Activated B cell treated with CpG ODN at 0.5 μM for 24 hours (primary cell): ENCODE measurements at regions not wholly inside any gene's neighbourhood (a gene's known extent, or its start where the extent isn't known, plus 50 kb on each side); places are given as distances from the start of the nearest gene placed in this dataset.

ENCODE experiments used
- ATAC-seq: fragments of 200-7000 bp; cut with Tn5 transposase; one replicate; pipeline ENCODE4 v1.10.0; 2021; ENCODE audit warnings: low read depth, mild to moderate bottlenecking, moderate library complexity
- CTCF ChIA-PET: fragments of 350-600 bp; sonication (Branson Sonifier 250); formaldehyde crosslinking; loops from one replicate; lab custom pipeline; 2021; ENCODE audit warnings: antibody characterized with exemption; lab: Charles Lee
- POLR2A ChIA-PET: fragments of 350-600 bp; sonication (Branson Sonifier 250); formaldehyde crosslinking; loops from one replicate; lab custom pipeline; 2021; ENCODE audit warnings: antibody characterized with exemption; lab: Charles Lee
- DNase-seq: peaks from one replicate; pipeline ENCODE4 v3.0.0; 2022
- H3K27ac Mint-ChIP-seq: one replicate; pipeline ENCODE4 v1.8.0; 2020; ENCODE audit warnings: mixed read lengths
- H3K27me3 Mint-ChIP-seq: one replicate; pipeline ENCODE4 v1.8.0; 2021; ENCODE audit warnings: mixed read lengths
- H3K36me3 Mint-ChIP-seq: one replicate; pipeline ENCODE4 v1.8.0; 2021; ENCODE audit warnings: low read depth, mixed read lengths
- H3K4me1 Mint-ChIP-seq: one replicate; pipeline ENCODE4 v1.8.0; 2021; ENCODE audit warnings: mixed read lengths
- H3K4me3 Mint-ChIP-seq: one replicate; pipeline ENCODE4 v1.8.0; 2020; ENCODE audit warnings: mild to moderate bottlenecking, mixed read lengths
- H3K9me3 Mint-ChIP-seq: one replicate; pipeline ENCODE4 v1.8.0; 2020; ENCODE audit warnings: mixed read lengths
- CTCF ChIP-seq: fragments of 200-600 bp; IDR thresholded peaks from one replicate; pipeline ENCODE4 v1.8.0; 2022; ENCODE audit warnings: antibody characterized with exemption, mild to moderate bottlenecking
- intact Hi-C: fragments of 100-400 bp; cut with micrococcal nuclease; formaldehyde crosslinking; loops from one replicate; pipeline ENCODE4 v1.15.1; 2024

DNA sequence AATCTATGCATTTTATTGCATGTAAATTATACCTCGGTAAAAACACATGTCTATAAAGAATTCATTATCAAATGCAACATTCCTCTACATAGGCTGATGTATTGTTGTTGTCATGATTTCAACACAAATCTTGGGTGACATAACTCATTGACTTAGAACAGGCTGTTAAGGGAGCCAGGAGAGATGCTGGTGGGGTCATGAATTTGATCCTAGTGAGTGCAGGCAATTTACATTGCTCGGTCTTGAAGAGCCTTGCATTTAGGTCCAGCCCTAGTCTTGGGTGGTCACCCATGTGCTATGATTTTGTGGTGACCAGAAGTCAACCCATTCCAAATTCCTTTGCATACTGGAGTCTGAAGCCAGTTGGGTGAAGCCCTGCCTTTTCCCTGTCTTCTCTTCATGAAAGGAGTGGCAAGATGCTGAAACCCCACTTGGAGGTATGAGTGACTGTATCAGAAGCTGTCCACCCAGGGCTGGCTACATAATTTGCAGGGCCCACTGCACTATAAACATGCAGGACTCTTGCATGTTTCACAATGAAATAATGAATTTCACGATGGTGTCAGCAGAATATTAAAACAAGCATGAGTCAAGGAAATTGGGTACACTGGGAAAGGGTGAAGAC is 59.2 kb downstream of the RPLP1 start:
- no peak for DNase-seq
- ChIA-PET CTCF (no interaction called here), POLR2A (no interaction called here)
- no peak overlapping the region for H3K4me3 Mint-ChIP-seq
- intact Hi-C loops = no loop called here
- TF ChIP-seq CTCF = no peak
- H3K27ac Mint-ChIP-seq = no peak overlapping the region
- H3K27me3 Mint-ChIP-seq = peaks cover 31% of the 10 kb centered on the region
- ATAC-seq = no peak
- peaks cover 4% of the 10 kb centered on the region for H3K9me3 Mint-ChIP-seq
- H3K4me1 Mint-ChIP-seq = no peaks in the 10 kb centered on the region
- no peaks in the 10 kb centered on the region for H3K36me3 Mint-ChIP-seq

- POLR2A ChIA-PET = no interaction called here
- intact Hi-C loops = no loop called here
- H3K4me1 Mint-ChIP-seq = no peaks in the 10 kb centered on the region
- H3K27ac Mint-ChIP-seq = no peak overlapping the region
- TF ChIP-seq CTCF = no peak
- no peak for DNase-seq
- peaks cover 4% of the 10 kb centered on the region for H3K9me3 Mint-ChIP-seq
- no peak for ATAC-seq
- H3K4me3 Mint-ChIP-seq = no peak overlapping the region
- CTCF ChIA-PET = no interaction called here
- H3K27me3 Mint-ChIP-seq = peaks cover 30% of the 10 kb centered on the region
- H3K36me3 Mint-ChIP-seq = no peaks in the 10 kb centered on the region
Measured at GRCh38 chr15:69513450-69513960, 60.9 kb downstream of the RPLP1 start.

- H3K36me3 Mint-ChIP-seq = no peaks in the 10 kb centered on the region
- DNase-seq (no peak), ATAC-seq (no peak)
- ChIA-PET CTCF (no interaction called here), POLR2A (no interaction called here)
- no peak overlapping the region for H3K4me3 Mint-ChIP-seq
- intact Hi-C loops = no loop called here
- H3K4me1 Mint-ChIP-seq = no peaks in the 10 kb centered on the region
- H3K9me3 Mint-ChIP-seq = peaks cover 4% of the 10 kb centered on the region
- no peak overlapping the region for H3K27ac Mint-ChIP-seq
- H3K27me3 Mint-ChIP-seq = peaks cover 30% of the 10 kb centered on the region
- no peak for TF ChIP-seq CTCF
Measured at GRCh38 chr15:69513986-69514385, 61.4 kb downstream of the RPLP1 start.

DNA sequence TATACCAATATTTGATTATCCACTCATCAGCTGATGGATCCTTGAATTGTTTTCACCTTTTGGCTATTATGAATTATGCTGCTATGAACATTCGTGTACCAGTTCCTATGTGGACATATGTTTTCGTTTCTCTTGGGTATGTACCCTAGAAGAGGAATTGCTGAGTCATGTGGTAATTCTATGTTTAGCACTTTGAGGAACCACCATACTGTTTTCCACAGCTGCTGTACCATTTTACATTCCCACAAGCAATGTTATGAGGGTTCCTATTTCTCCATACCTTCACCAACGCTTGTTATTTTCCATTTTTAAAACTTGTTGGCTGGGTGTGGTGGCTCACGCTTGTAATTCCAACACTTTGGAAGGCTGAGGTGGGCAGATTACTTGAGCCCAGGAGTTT is 62.9 kb downstream of the RPLP1 start:
- CTCF ChIA-PET = no interaction called here
- POLR2A ChIA-PET = no interaction called here
- no peak for TF ChIP-seq CTCF

DNA sequence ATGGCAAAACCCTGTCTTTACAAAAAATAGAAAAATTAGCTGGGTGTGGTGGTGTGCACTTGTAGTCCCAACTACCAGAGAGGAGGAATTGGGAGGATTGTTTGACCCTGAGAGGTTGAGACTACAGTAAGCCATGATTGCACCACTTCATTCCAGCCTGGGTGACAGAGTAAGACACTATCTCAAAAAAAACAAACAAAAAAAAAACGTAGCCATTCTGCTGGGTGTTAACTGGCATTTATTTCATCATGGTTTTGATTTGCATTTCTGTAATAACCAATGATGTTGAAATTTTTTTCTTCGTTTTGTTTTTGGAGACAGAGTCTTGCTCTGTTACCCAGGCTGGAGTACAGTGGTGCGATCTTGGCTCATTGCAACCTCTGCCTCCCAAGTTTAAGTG is 63.3 kb downstream of the RPLP1 start:
- H3K4me3 Mint-ChIP-seq = no peak overlapping the region
- ChIA-PET CTCF (no interaction called here), POLR2A (no interaction called here)
- intact Hi-C loops = no loop called here
- TF ChIP-seq CTCF = no peak
- H3K36me3 Mint-ChIP-seq = no peaks in the 10 kb centered on the region
- no peak for DNase-seq
- no peak overlapping the region for H3K27ac Mint-ChIP-seq
- ATAC-seq = no peak
- H3K27me3 Mint-ChIP-seq = peaks cover 35% of the 10 kb centered on the region
- H3K9me3 Mint-ChIP-seq = peaks cover 4% of the 10 kb centered on the region
- H3K4me1 Mint-ChIP-seq = no peaks in the 10 kb centered on the region

More for the DNA sequence above, 62.9 kb downstream of the RPLP1 start:
- H3K4me1 Mint-ChIP-seq = no peaks in the 10 kb centered on the region
- H3K27me3 Mint-ChIP-seq = peaks cover 33% of the 10 kb centered on the region
- intact Hi-C loops = no loop called here
- H3K36me3 Mint-ChIP-seq = no peaks in the 10 kb centered on the region
- no peak overlapping the region for H3K27ac Mint-ChIP-seq
- DNase-seq (no peak), ATAC-seq (no peak)
- H3K4me3 Mint-ChIP-seq = no peak overlapping the region
- H3K9me3 Mint-ChIP-seq = peaks cover 4% of the 10 kb centered on the region
